GM23248 (cell line): ENCODE measurements at regions not wholly inside any gene's neighbourhood (a gene's known extent, or its start where the extent isn't known, plus 50 kb on each side); places are given as distances from the start of the nearest gene placed in this dataset.

Source experiments
- DNase-seq: peaks from one replicate; pipeline ENCODE4 v3.0.0-alpha.2; 2015
- H2AFZ ChIP-seq: fragments of 200-600 bp; sonication (generic); 2 replicates; pipeline ENCODE4 v1.6.1; 2016; ENCODE audit warnings: antibody characterized with exemption
- H3F3A ChIP-seq: fragments of 200-600 bp; sonication (generic); 2 replicates; pipeline ENCODE4 v1.6.1; 2016; ENCODE audit warnings: mild to moderate bottlenecking, antibody characterized with exemption, mixed run types; ENCODE audit not compliant: insufficient read depth
- H3K27ac ChIP-seq: fragments of 200-600 bp; sonication (generic); 2 replicates; pipeline ENCODE4 v1.5.1; 2016; ENCODE audit warnings: mild to moderate bottlenecking
- H3K27me3 ChIP-seq: fragments of 200-600 bp; sonication (generic); replicated peaks from 2 replicates; pipeline ENCODE4 v1.6.1; 2016; ENCODE audit warnings: mild to moderate bottlenecking; ENCODE audit not compliant: insufficient read depth
- H3K36me3 ChIP-seq: fragments of 200-600 bp; sonication (generic); 2 replicates; pipeline ENCODE4 v1.6.1; 2016; ENCODE audit warnings: low read depth, mild to moderate bottlenecking
- H3K4me1 ChIP-seq: fragments of 200-600 bp; sonication (generic); 2 replicates; pipeline ENCODE4 v1.6.1; 2016; ENCODE audit warnings: mild to moderate bottlenecking; ENCODE audit not compliant: insufficient read depth
- H3K4me2 ChIP-seq: fragments of 200-600 bp; sonication (generic); one replicate; pipeline ENCODE4 v1.6.1; 2016; ENCODE audit warnings: mild to moderate bottlenecking; ENCODE audit not compliant: unreplicated experiment
- H3K4me3 ChIP-seq: fragments of 200-600 bp; sonication (generic); 2 replicates; pipeline ENCODE4 v1.5.1; 2016; ENCODE audit warnings: mild to moderate bottlenecking
- H3K79me2 ChIP-seq: fragments of 200-600 bp; sonication (generic); 2 replicates; pipeline ENCODE4 v1.6.1; 2016; ENCODE audit warnings: mild to moderate bottlenecking; ENCODE audit not compliant: insufficient read depth
- H3K9ac ChIP-seq: fragments of 200-600 bp; sonication (generic); 2 replicates; pipeline ENCODE4 v1.6.1; 2016; ENCODE audit warnings: mild to moderate bottlenecking
- H3K9me2 ChIP-seq: fragments of 200-600 bp; sonication (generic); 2 replicates; pipeline ENCODE4 v1.6.1; 2016; ENCODE audit warnings: mixed run types, mild to moderate bottlenecking, moderate library complexity; ENCODE audit not compliant: insufficient read depth
- H3K9me3 ChIP-seq: fragments of 200-600 bp; sonication (generic); one replicate; pipeline ENCODE4 v1.6.1; 2017; ENCODE audit warnings: low read depth
- H4K20me1 ChIP-seq: fragments of 200-600 bp; sonication (generic); 2 replicates; pipeline ENCODE4 v1.6.0; 2016; ENCODE audit not compliant: insufficient read depth
- EZH2 ChIP-seq: fragments of 200-600 bp; sonication (generic); IDR thresholded peaks from 2 replicates; pipeline ENCODE4 v1.6.1; 2018; ENCODE audit warnings: antibody characterized with exemption, mild to moderate bottlenecking; ENCODE audit not compliant: insufficient read depth, poor library complexity, severe bottlenecking
- EZH2phosphoT487 ChIP-seq: fragments of 200-600 bp; sonication (generic); IDR thresholded peaks from 2 replicates; pipeline ENCODE4 v1.6.1; 2018; ENCODE audit warnings: antibody characterized with exemption, moderate library complexity, mild to moderate bottlenecking, low read depth; ENCODE audit not compliant: insufficient read depth
- WGBS, 2 experiments: methylation state at CpG; one replicate each; pipeline ENCODE4 v1.1.6; 2015 to 2017; ENCODE audit warnings: low lambda C conversion rate in 2 of 2, low coverage in 1 of 2; ENCODE audit errors: missing lambda C conversion rate in 2 of 2; 5-methylcytosine and 5-hydroxymethylcytosine counted together
- in situ Hi-C: fragments of 300-500 bp; cut with MboI; formaldehyde crosslinking; loops from 2 replicates; pipeline ENCODE4 v1.15.0; 2020

DNA sequence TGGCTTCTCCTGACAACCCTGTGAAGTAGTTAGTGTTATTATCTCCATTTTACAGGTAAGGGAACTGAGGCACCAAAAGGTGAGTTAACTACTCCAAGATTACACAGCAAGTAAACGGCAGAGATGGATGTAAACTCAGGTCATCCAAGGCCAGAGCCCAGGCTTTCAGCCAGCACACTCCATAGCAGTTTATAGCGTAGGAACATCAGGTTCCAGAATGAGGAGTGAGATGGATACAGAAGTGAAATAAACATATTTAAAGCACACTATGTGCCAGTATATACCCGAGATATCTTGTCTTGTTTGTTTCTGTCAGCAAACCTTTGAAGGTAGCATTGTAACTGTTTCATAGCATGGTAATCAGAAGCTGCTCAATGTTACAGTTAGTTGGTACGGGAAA is 279.0 kb downstream of the OXSM start:
- Histone ChIP-seq H3K9ac (no peak overlapping the region), H4K20me1 (no peaks in the 10 kb centered on the region), H2AFZ (no peak overlapping the region), H3K4me3 (no peak overlapping the region), H3F3A (no peaks in the 10 kb centered on the region), H3K4me1 (no peaks in the 10 kb centered on the region), H3K9me2 (no peaks in the 10 kb centered on the region), H3K79me2 (no peaks in the 10 kb centered on the region), H3K27me3 (no peaks in the 10 kb centered on the region), H3K4me2 (no peak overlapping the region), H3K9me3 (no peaks in the 10 kb centered on the region), H3K36me3 (no peaks in the 10 kb centered on the region), H3K27ac (no peak overlapping the region)
- in situ Hi-C loops: no loop called here
- TF ChIP-seq EZH2 (no peak), EZH2phosphoT487 (no peak)
- whole genome bisulfite sequencing, 2 experiments: 14 to 21% methylated on average over 4 of the region's 4 CpGs
- no peak for DNase-seq

DNA sequence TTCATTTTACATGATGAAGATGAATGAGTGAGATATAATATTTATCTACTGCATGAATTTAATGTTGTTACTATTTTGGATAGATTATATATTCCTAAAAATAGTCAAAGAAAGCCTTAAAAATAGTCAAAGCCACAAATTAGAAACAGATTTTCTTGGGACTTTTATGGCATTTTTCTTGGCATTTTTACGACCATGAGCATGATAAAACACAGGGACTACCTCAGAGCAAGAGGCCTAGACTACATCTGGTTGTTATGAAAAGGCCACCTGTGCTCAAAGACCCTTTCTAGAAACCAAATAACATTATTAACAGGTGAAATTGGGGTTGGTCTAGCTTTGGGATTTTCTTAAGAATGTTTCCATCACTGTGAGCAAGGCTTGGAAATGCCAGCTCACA is 281.0 kb downstream of the OXSM start:
- 0% methylated on average over 1 of the region's 1 CpG for WGBS, 2 experiments
- no peak overlapping the region for H3K9ac ChIP-seq
- H3K79me2 ChIP-seq: no peaks in the 10 kb centered on the region
- no peak for TF ChIP-seq EZH2phosphoT487
- TF ChIP-seq EZH2: no peak
- no peaks in the 10 kb centered on the region for H3F3A ChIP-seq
- H3K27ac ChIP-seq: no peak overlapping the region
- H3K4me2 ChIP-seq: no peak overlapping the region
- no peaks in the 10 kb centered on the region for H3K9me2 ChIP-seq
- H3K9me3 ChIP-seq: no peaks in the 10 kb centered on the region
- no peak for DNase-seq
- in situ Hi-C loops: no loop called here
- no peaks in the 10 kb centered on the region for H3K36me3 ChIP-seq
- H3K4me3 ChIP-seq: no peak overlapping the region
- no peak overlapping the region for H2AFZ ChIP-seq
- H3K27me3 ChIP-seq: no peaks in the 10 kb centered on the region
- H3K4me1 ChIP-seq: no peaks in the 10 kb centered on the region
- H4K20me1 ChIP-seq: no peaks in the 10 kb centered on the region

DNA sequence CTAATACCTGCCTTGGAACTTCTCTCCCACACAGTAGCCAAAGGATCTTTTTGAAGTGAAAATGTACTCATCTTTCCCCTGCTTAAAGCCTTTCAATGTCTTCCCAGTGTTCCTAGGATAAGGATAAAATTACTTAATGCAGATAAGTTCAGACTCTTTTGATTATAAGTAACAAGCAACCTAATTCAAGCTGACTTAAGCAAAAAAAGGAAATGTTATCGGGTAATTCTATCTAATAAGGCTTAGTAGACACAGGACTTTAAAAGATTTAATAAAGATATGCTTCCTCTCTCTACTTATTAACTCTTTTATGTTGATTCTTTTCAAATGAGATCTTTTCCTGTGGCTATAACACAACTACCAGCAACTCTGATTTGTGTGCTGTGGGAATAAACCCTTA is 284.2 kb downstream of the OXSM start:
- no peak for DNase-seq
- 0 to 10% methylated on average over 1 of the region's 1 CpG for WGBS, 2 experiments
- no peaks in the 10 kb centered on the region for H3K79me2 ChIP-seq
- no peak overlapping the region for H3K9ac ChIP-seq
- TF ChIP-seq EZH2 (no peak), EZH2phosphoT487 (no peak)
- in situ Hi-C loops: no loop called here
- H3K36me3 ChIP-seq: no peaks in the 10 kb centered on the region
- no peak overlapping the region for H2AFZ ChIP-seq
- H3K27me3 ChIP-seq: no peaks in the 10 kb centered on the region
- H3F3A ChIP-seq: no peaks in the 10 kb centered on the region
- H3K27ac ChIP-seq: no peak overlapping the region
- H3K9me3 ChIP-seq: no peaks in the 10 kb centered on the region
- no peak overlapping the region for H3K4me2 ChIP-seq
- no peaks in the 10 kb centered on the region for H3K9me2 ChIP-seq
- no peaks in the 10 kb centered on the region for H3K4me1 ChIP-seq
- no peak overlapping the region for H3K4me3 ChIP-seq
- no peaks in the 10 kb centered on the region for H4K20me1 ChIP-seq

DNA sequence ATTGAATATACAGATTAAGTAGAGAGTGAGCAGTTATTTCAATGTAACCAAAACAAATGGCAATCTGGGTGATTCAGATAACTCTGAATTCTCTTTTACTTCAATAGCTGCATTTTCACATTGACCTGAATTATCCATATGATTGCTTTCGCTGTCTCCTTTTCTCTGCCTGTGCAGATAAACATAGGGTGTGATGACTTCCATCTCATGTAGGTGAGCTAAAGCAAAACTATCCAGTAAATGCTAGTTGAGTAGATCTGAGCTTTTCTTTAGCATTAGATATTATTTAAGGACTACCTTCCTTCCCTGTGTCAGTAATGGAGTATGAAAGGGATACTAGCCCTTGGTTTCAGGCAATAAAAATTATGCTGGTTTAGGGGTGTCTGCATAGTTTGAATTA is 288.6 kb downstream of the OXSM start:
- Histone ChIP-seq H3K4me3 (no peak overlapping the region), H2AFZ (no peak overlapping the region), H3K27me3 (no peaks in the 10 kb centered on the region), H3K4me2 (no peak overlapping the region), H3K9me3 (no peaks in the 10 kb centered on the region), H3K9me2 (no peaks in the 10 kb centered on the region), H3K79me2 (no peaks in the 10 kb centered on the region), H3F3A (no peaks in the 10 kb centered on the region), H3K4me1 (no peaks in the 10 kb centered on the region), H3K27ac (no peak overlapping the region), H3K36me3 (no peaks in the 10 kb centered on the region), H4K20me1 (no peaks in the 10 kb centered on the region), H3K9ac (no peak overlapping the region)
- in situ Hi-C loops: no loop called here
- TF ChIP-seq EZH2 (no peak), EZH2phosphoT487 (no peak)
- no peak for DNase-seq
- 15 to 28% methylated on average over 1 of the region's 1 CpG for WGBS, 2 experiments

DNA sequence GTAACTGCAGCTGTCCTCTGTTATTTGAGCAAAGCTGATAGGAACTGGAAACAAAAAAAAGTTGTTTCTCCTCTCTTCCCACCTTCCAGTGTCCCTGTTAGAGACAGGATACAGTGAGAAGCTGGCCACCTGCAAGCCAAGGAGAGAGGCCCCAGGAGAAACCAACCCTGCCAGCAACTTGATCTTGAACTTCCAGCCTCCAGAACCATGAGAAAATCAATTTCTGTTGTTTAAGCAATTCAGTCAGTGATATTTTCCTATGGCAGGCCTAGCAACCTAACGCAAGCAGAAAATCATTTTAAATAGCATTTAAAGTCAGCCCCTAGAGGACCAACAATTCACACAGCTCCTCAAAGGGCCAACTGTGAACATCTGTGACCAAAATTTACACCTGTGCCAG is 291.3 kb downstream of the OXSM start:
- H3F3A ChIP-seq: no peaks in the 10 kb centered on the region
- no peaks in the 10 kb centered on the region for H3K36me3 ChIP-seq
- no peak overlapping the region for H2AFZ ChIP-seq
- no peak for TF ChIP-seq EZH2
- TF ChIP-seq EZH2phosphoT487: no peak
- H3K4me1 ChIP-seq: no peaks in the 10 kb centered on the region
- no peaks in the 10 kb centered on the region for H3K79me2 ChIP-seq
- no peak for DNase-seq
- no peak overlapping the region for H3K27ac ChIP-seq
- H3K4me2 ChIP-seq: no peak overlapping the region
- no peaks in the 10 kb centered on the region for H3K9me2 ChIP-seq
- no peak overlapping the region for H3K4me3 ChIP-seq
- no peaks in the 10 kb centered on the region for H4K20me1 ChIP-seq
- no peak overlapping the region for H3K9ac ChIP-seq
- H3K9me3 ChIP-seq: no peaks in the 10 kb centered on the region
- H3K27me3 ChIP-seq: no peaks in the 10 kb centered on the region
- in situ Hi-C loops: no loop called here
- WGBS, 2 experiments: 4 to 6% methylated on average over 1 of the region's 1 CpG
